WTC11 (cell line): ENCODE measurements at regions not wholly inside any gene's neighbourhood (a gene's known extent, or its start where the extent isn't known, plus 50 kb on each side); places are given as distances from the start of the nearest gene placed in this dataset.

Experiments
- ATAC-seq: fragments of 200-7000 bp; cut with Tn5 transposase; 2 replicates; pipeline ENCODE4 v1.10.0; 2021; ENCODE audit warnings: mild to moderate bottlenecking, moderate library complexity
- CTCF ChIA-PET: fragments of 300-600 bp; sonication (Branson Sonifier 250); formaldehyde crosslinking; loops from one replicate; lab custom pipeline; 2021; ENCODE audit warnings: antibody characterized with exemption; lab: Charles Lee
- POLR2A ChIA-PET: fragments of 350-600 bp; sonication (Branson Sonifier 250); formaldehyde crosslinking; loops from one replicate; lab custom pipeline; 2021; ENCODE audit warnings: antibody characterized with exemption; lab: Charles Lee
- DNase-seq: peaks from one replicate; pipeline ENCODE4 v3.0.0; 2021; ENCODE audit warnings: low spot score
- H3K27ac Mint-ChIP-seq: 2 replicates; pipeline ENCODE4 v1.8.0; 2021; ENCODE audit warnings: mixed read lengths
- H3K27me3 Mint-ChIP-seq: 2 replicates; pipeline ENCODE4 v1.8.0; 2021; ENCODE audit warnings: low read depth, mild to moderate bottlenecking, moderate library complexity, mixed read lengths
- H3K36me3 Mint-ChIP-seq: 2 replicates; pipeline ENCODE4 v1.8.0; 2021; ENCODE audit warnings: mixed read lengths
- H3K4me1 Mint-ChIP-seq: 2 replicates; pipeline ENCODE4 v1.8.0; 2022; ENCODE audit warnings: mixed read lengths
- H3K4me3 Mint-ChIP-seq: 2 replicates; pipeline ENCODE4 v1.8.0; 2021; ENCODE audit warnings: mild to moderate bottlenecking, moderate library complexity, mixed read lengths
- H3K9me3 Mint-ChIP-seq: 2 replicates; pipeline ENCODE4 v1.8.0; 2021; ENCODE audit warnings: mixed read lengths
- AR ChIP-seq: fragments of 250-450 bp; sonication (Bioruptor Pico); IDR thresholded peaks from 2 replicates; pipeline ENCODE4 v1.9.0; 2021; ENCODE audit warnings: mild to moderate bottlenecking
- ATF1 ChIP-seq: sonication (generic); formaldehyde crosslinking; IDR thresholded peaks from 2 replicates; pipeline ENCODE4 v1.8.1; 2023; ENCODE audit warnings: mild to moderate bottlenecking, moderate library complexity, missing genetic modification reagents
- ATF3 ChIP-seq: sonication (generic); formaldehyde crosslinking; conservative IDR thresholded peaks from 2 replicates; pipeline ENCODE4 v1.8.1; 2022; ENCODE audit warnings: mild to moderate bottlenecking, missing genetic modification reagents
- CTCF ChIP-seq: fragments of 200-600 bp; IDR thresholded peaks from 2 replicates; pipeline ENCODE4 v1.8.0; 2022; ENCODE audit warnings: antibody characterized with exemption
- EMX1 ChIP-seq: fragments of 250-450 bp; sonication (Bioruptor Pico); IDR thresholded peaks from 2 replicates; pipeline ENCODE4 v1.8.0; 2021; ENCODE audit warnings: mild to moderate bottlenecking
- GRHL2 ChIP-seq: fragments of 250-450 bp; sonication (Bioruptor Pico); IDR thresholded peaks from 2 replicates; pipeline ENCODE4 v1.8.0; 2022; ENCODE audit warnings: mild to moderate bottlenecking, moderate library complexity; ENCODE audit not compliant: insufficient replicate concordance, severe bottlenecking
- HMGA2 ChIP-seq: fragments of 250-450 bp; sonication (Bioruptor Pico); IDR thresholded peaks from 2 replicates; pipeline ENCODE4 v1.4.0; 2021; ENCODE audit warnings: mild to moderate bottlenecking, moderate library complexity
- JUN ChIP-seq: sonication (generic); formaldehyde crosslinking; IDR thresholded peaks from 2 replicates; pipeline ENCODE4 v1.8.0; 2023; ENCODE audit warnings: mild to moderate bottlenecking, missing genetic modification reagents
- SP1 ChIP-seq: sonication (generic); formaldehyde crosslinking; conservative IDR thresholded peaks from 2 replicates; pipeline ENCODE4 v1.8.1; 2022; ENCODE audit warnings: missing genetic modification reagents
- ZNF317 ChIP-seq: sonication (generic); formaldehyde crosslinking; IDR thresholded peaks from 2 replicates; pipeline ENCODE4 v1.8.1; 2023; ENCODE audit warnings: low read depth, mild to moderate bottlenecking, moderate library complexity, missing genetic modification reagents, borderline replicate concordance
- ZNF671 ChIP-seq: fragments of 250-450 bp; sonication (Bioruptor Pico); IDR thresholded peaks from 2 replicates; pipeline ENCODE4 v1.8.0; 2021; ENCODE audit warnings: mild to moderate bottlenecking
- TF ChIP-seq, protein P1 (sequence below): sonication (generic); formaldehyde crosslinking; IDR thresholded peaks from 2 replicates; pipeline ENCODE4 v1.8.0; 2023; ENCODE audit warnings: missing genetic modification reagents
- TF ChIP-seq, protein P2 (sequence below): sonication (generic); formaldehyde crosslinking; IDR thresholded peaks from 2 replicates; pipeline ENCODE4 v1.8.1; 2022; ENCODE audit warnings: mild to moderate bottlenecking, missing genetic modification reagents, moderate library complexity, borderline replicate concordance

GRCh38 chr13:76123548-76123947 lies 487.4 kb downstream of the LMO7 start (continued):
- TF ChIP-seq ZNF317 (CRISPR knock-in tag) = no peak

GRCh38 chr13:76116751-76117360 lies 480.7 kb downstream of the LMO7 start:
- H3K27me3 Mint-ChIP-seq = no peaks in the 10 kb centered on the region
- DNase-seq = no peak
- no peaks in the 10 kb centered on the region for H3K4me1 Mint-ChIP-seq
- ChIA-PET CTCF (no interaction called here), POLR2A (no interaction called here)
- no peak overlapping the region for H3K27ac Mint-ChIP-seq
- no peak for TF ChIP-seq SP1 (CRISPR knock-in tag)
- no peak for TF ChIP-seq EMX1 (CRISPR knock-in tag)
- TF ChIP-seq JUN = no peak
- TF ChIP-seq GRHL2 (CRISPR knock-in tag) = no peak
- TF ChIP-seq ATF3 (CRISPR knock-in tag) = no peak
- no peak for TF ChIP-seq ATF1
- no peak for TF ChIP-seq ZNF671
- TF ChIP-seq, protein P1, sequence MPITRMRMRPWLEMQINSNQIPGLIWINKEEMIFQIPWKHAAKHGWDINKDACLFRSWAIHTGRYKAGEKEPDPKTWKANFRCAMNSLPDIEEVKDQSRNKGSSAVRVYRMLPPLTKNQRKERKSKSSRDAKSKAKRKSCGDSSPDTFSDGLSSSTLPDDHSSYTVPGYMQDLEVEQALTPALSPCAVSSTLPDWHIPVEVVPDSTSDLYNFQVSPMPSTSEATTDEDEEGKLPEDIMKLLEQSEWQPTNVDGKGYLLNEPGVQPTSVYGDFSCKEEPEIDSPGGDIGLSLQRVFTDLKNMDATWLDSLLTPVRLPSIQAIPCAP (CRISPR knock-in tag) = no peak
- no peak for TF ChIP-seq AR (CRISPR knock-in tag)
- TF ChIP-seq, protein P2, sequence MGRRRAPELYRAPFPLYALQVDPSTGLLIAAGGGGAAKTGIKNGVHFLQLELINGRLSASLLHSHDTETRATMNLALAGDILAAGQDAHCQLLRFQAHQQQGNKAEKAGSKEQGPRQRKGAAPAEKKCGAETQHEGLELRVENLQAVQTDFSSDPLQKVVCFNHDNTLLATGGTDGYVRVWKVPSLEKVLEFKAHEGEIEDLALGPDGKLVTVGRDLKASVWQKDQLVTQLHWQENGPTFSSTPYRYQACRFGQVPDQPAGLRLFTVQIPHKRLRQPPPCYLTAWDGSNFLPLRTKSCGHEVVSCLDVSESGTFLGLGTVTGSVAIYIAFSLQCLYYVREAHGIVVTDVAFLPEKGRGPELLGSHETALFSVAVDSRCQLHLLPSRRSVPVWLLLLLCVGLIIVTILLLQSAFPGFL (CRISPR knock-in tag) = no peak
- no peaks in the 10 kb centered on the region for H3K36me3 Mint-ChIP-seq
- H3K9me3 Mint-ChIP-seq = peaks cover 15% of the 10 kb centered on the region
- ATAC-seq = no peak
- H3K4me3 Mint-ChIP-seq = no peak overlapping the region

DNA sequence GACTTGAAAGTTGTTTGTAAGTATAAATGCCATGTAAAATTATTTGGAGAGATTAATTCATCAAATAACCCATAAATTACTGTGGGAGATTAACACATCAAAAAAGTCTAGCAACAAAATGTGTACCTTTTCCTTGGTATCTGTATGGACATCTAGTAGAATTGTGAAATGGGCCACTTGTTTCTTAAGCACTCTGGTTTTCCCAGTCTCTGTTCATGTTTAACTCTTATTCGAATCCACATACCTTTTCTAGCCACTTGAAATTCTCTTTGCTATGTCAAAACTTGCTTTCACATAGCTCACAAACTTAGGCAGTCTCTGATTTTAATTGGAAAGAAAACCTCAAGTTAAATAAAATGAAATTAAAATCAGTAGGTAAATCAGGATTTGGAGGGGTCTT lies 470.6 kb downstream of the LMO7 start:
- Mint-ChIP-seq H3K4me3 (no peak overlapping the region), H3K9me3 (peaks cover 24% of the 10 kb centered on the region), H3K27ac (no peak overlapping the region), H3K36me3 (no peaks in the 10 kb centered on the region), H3K27me3 (no peaks in the 10 kb centered on the region), H3K4me1 (no peaks in the 10 kb centered on the region)
- TF ChIP-seq JUN (no peak), HMGA2 (CRISPR knock-in tag) (no peak), AR (CRISPR knock-in tag) (no peak), CTCF (no peak)
- CTCF ChIA-PET = no interaction called here
- no peak for DNase-seq
- ATAC-seq = no peak
- POLR2A ChIA-PET = no interaction called here
